Retinal pigment epithelial cell (primary cell): ENCODE measurements at regions not wholly inside any gene's neighbourhood (a gene's known extent, or its start where the extent isn't known, plus 50 kb on each side); places are given as distances from the start of the nearest gene placed in this dataset.

ENCODE experiments used
- DNase-seq: peaks from one replicate; pipeline ENCODE4 v3.0.0-alpha.2; 2010; ENCODE audit warnings: low read depth
- H3K4me3 ChIP-seq: 2 replicates; pipeline ENCODE4 v1.5.1; 2011; ENCODE audit warnings: mild to moderate bottlenecking, low read length, control low read depth, moderate library complexity
- TF ChIP-seq, protein P1 (sequence below): conservative IDR thresholded peaks from 2 replicates; pipeline ENCODE4 v1.5.1; 2011; ENCODE audit warnings: low read depth, low read length, control low read depth, inconsistent platforms

DNA sequence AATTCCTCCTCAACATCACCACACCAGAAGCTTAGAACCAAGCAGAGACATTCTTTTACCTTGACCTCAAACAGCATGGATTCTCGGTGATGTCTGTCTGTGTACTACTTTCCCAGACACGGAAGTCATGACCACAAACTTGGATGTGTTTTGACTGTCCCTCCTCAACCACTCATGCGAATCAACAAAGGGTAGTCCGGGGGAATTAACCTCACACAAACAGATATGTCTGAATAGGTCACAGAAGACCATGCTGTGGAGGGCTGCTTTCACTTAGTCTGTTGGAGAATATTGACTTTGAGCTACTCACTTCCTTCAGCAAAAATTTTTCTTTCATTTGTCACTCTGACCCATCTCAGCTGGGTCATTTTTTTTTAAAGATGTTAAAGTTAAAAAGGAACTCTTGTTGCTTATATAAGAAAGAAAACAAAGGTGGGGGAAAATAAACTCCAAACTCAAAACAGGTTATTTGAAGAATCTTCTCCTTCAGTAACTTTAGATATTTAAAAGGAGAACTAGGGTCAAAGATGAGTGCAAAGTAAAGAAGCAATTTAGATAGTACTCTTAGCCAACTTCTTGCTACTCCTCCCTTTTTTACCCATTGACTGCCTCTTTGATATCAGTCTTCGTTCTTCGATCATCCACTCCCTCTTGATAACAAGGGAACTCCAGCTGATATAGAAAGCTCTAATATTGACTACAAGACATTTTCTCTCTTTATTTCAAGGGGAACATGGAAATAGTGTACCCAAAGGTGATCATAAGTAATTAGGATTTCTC is 343.4 kb upstream of the CDH6 start:
- TF ChIP-seq, protein P1, sequence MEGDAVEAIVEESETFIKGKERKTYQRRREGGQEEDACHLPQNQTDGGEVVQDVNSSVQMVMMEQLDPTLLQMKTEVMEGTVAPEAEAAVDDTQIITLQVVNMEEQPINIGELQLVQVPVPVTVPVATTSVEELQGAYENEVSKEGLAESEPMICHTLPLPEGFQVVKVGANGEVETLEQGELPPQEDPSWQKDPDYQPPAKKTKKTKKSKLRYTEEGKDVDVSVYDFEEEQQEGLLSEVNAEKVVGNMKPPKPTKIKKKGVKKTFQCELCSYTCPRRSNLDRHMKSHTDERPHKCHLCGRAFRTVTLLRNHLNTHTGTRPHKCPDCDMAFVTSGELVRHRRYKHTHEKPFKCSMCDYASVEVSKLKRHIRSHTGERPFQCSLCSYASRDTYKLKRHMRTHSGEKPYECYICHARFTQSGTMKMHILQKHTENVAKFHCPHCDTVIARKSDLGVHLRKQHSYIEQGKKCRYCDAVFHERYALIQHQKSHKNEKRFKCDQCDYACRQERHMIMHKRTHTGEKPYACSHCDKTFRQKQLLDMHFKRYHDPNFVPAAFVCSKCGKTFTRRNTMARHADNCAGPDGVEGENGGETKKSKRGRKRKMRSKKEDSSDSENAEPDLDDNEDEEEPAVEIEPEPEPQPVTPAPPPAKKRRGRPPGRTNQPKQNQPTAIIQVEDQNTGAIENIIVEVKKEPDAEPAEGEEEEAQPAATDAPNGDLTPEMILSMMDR, result no peak
- no peak overlapping the region for H3K4me3 ChIP-seq
- peak; percentile 28 for DNase-seq

DNA sequence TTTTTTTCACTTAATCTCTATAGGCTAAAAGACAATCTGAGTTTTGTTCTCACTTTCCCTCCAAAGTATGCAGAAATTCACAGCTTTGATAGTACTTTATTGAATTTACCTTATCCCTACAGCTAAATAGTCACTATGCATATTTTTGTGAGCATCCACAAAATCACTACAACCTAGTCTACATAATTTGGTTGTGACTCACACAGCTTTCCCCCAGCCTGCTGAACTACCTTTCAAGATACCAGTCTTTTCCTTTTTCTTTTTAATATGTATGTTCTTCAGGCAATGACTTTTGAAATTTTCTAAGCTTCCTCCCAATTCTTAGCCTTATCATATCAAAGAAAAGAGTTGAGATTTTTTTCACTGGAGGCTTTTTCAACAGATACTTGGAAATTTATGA is 347.3 kb upstream of the CDH6 start:
- TF ChIP-seq, protein P1, result no peak
- H3K4me3 ChIP-seq, result no peak overlapping the region
- no peak for DNase-seq

DNA sequence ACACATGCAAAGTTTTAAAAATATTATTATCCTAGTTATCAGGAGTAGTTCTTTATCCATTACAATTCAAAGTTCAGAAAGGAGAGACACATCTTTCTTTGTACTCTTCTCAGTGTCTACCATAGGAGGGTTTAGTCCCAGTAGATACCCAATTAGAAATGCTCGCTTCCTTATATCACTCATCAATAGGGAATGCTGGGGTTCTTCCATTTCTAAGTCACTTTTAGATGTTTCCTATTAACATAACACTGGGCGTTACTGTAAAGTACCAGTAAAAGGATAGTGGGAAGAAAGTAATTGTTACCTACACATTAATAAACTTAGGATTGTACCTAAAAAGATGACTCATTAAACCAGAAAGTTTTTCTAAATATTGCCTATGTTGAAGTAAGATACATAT is 348.3 kb upstream of the CDH6 start:
- no peak overlapping the region for H3K4me3 ChIP-seq
- TF ChIP-seq, protein P1, result no peak
- DNase-seq, result no peak

DNA sequence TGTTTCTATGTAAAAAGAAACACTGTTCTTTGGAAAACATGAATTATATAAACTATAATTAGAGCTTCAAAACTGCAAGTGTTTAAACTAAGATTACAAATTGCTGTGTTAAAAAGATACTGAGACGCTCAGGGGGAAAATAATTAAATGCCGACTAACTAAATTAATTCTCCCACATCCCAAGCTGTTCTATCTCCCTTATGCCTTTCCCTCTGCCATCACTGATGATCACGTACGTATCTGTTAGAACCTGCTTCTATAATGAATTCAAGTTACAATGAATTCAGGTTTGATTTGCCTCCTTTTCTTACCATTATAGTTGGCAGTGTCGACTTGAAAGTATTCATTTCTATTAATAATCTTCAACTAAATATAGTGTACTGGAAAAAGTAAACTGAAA is 349.9 kb upstream of the CDH6 start:
- DNase-seq, result no peak
- TF ChIP-seq, protein P1, result no peak
- H3K4me3 ChIP-seq, result no peak overlapping the region

- TF ChIP-seq, protein P1, result no peak
- DNase-seq, result no peak
- H3K4me3 ChIP-seq, result no peak overlapping the region
These were observed 353.5 kb upstream of the CDH6 start for GRCh38 chr5:30839956-30840355.

GRCh38 chr5:30838936-30839496 is 354.5 kb upstream of the CDH6 start:
- TF ChIP-seq, protein P1, result no peak
- DNase-seq, result no peak

DNA sequence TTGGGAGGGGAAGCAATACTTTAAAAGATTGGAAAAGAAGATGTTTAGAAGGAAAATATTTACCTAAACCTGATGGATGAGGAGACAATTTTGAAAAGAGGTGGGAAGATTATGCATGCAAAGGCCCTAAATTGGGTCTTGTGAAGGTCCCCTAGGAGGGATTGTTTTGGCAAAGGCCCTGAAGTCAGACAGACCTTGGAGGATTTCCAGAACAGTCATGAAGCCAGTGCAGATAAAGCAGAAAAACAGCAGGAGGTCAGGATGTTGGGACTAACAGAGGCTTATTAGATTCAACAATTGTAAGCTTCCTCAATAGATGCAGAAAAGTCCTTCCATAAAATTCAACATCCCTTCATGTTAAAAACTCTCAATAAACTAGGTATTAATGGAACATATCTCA is 361.0 kb upstream of the CDH6 start:
- no peak overlapping the region for H3K4me3 ChIP-seq
- TF ChIP-seq, protein P1, result no peak
- DNase-seq, result no peak

More at GRCh38 chr5:30838936-30839496, 354.5 kb upstream of the CDH6 start:
- no peak overlapping the region for H3K4me3 ChIP-seq
